ENCODE measurements at regions not wholly inside any gene's neighbourhood (a gene's known extent, or its start where the extent isn't known, plus 50 kb on each side); places are given as distances from the start of the nearest gene placed in this dataset.

GRCh38 chr1:221149111-221149510 is 269.9 kb downstream of the HLX start:
- DNase-seq (ENCODE audit: low spot score), result no peak
- H3K9me3 Mint-ChIP-seq (ENCODE audit: unreplicated experiment), result no peaks in the 10 kb centered on the region
- H3K36me3 Mint-ChIP-seq (ENCODE audit: low read depth, unreplicated experiment), result no peaks in the 10 kb centered on the region
- no peaks in the 10 kb centered on the region for H3K4me1 Mint-ChIP-seq (ENCODE audit: unreplicated experiment)
- peaks cover 4% of the 10 kb centered on the region for H3K27me3 Mint-ChIP-seq (ENCODE audit: unreplicated experiment)
- no peak overlapping the region for H3K4me3 Mint-ChIP-seq (ENCODE audit: unreplicated experiment)
- no peak overlapping the region for H3K27ac Mint-ChIP-seq (ENCODE audit: unreplicated experiment)
- no peak for TF ChIP-seq CTCF (IDR thresholded peaks at IDR 0.05; ENCODE audit: unreplicated experiment)

- Mint-ChIP-seq H3K4me3 (ENCODE audit: unreplicated experiment) (no peak overlapping the region), H3K4me1 (ENCODE audit: unreplicated experiment) (no peaks in the 10 kb centered on the region)
- no peak for TF ChIP-seq CTCF (IDR thresholded peaks at IDR 0.05; ENCODE audit: unreplicated experiment)
These were observed 270.4 kb downstream of the HLX start for GRCh38 chr1:221149555-221150075.

GRCh38 chr1:221150996-221151395 is 271.8 kb downstream of the HLX start:
- no peaks in the 10 kb centered on the region for H3K36me3 Mint-ChIP-seq (ENCODE audit: low read depth, unreplicated experiment)
- H3K4me3 Mint-ChIP-seq (ENCODE audit: unreplicated experiment), result no peak overlapping the region
- no peaks in the 10 kb centered on the region for H3K9me3 Mint-ChIP-seq (ENCODE audit: unreplicated experiment)
- no peak for TF ChIP-seq CTCF (IDR thresholded peaks at IDR 0.05; ENCODE audit: unreplicated experiment)
- H3K27ac Mint-ChIP-seq (ENCODE audit: unreplicated experiment), result no peak overlapping the region
- peaks cover 2% of the 10 kb centered on the region for H3K27me3 Mint-ChIP-seq (ENCODE audit: unreplicated experiment)
- no peak for DNase-seq (ENCODE audit: low spot score)
- H3K4me1 Mint-ChIP-seq (ENCODE audit: unreplicated experiment), result peaks cover 5% of the 10 kb centered on the region

More at GRCh38 chr1:221149555-221150075, 270.4 kb downstream of the HLX start:
- H3K27ac Mint-ChIP-seq (ENCODE audit: unreplicated experiment), result no peak overlapping the region
- H3K27me3 Mint-ChIP-seq (ENCODE audit: unreplicated experiment), result peaks cover 4% of the 10 kb centered on the region
- DNase-seq (ENCODE audit: low spot score), result no peak
- H3K9me3 Mint-ChIP-seq (ENCODE audit: unreplicated experiment), result no peaks in the 10 kb centered on the region
- H3K36me3 Mint-ChIP-seq (ENCODE audit: low read depth, unreplicated experiment), result no peaks in the 10 kb centered on the region

GRCh38 chr1:221154932-221155331 is 275.7 kb downstream of the HLX start:
- Mint-ChIP-seq H3K27ac (ENCODE audit: unreplicated experiment) (no peak overlapping the region), H3K27me3 (ENCODE audit: unreplicated experiment) (no peaks in the 10 kb centered on the region), H3K4me3 (ENCODE audit: unreplicated experiment) (no peak overlapping the region), H3K9me3 (ENCODE audit: unreplicated experiment) (no peaks in the 10 kb centered on the region), H3K36me3 (ENCODE audit: low read depth, unreplicated experiment) (no peaks in the 10 kb centered on the region), H3K4me1 (ENCODE audit: unreplicated experiment) (peaks cover 5% of the 10 kb centered on the region)
- TF ChIP-seq CTCF (IDR thresholded peaks at IDR 0.05; ENCODE audit: unreplicated experiment), result no peak
- DNase-seq (ENCODE audit: low spot score), result no peak

GRCh38 chr1:221157026-221157761 is 278.0 kb downstream of the HLX start:
- peaks cover 15% of the 10 kb centered on the region for H3K4me1 Mint-ChIP-seq (ENCODE audit: unreplicated experiment)
- no peaks in the 10 kb centered on the region for H3K36me3 Mint-ChIP-seq (ENCODE audit: low read depth, unreplicated experiment)
- no peak overlapping the region for H3K4me3 Mint-ChIP-seq (ENCODE audit: unreplicated experiment)
- H3K27ac Mint-ChIP-seq (ENCODE audit: unreplicated experiment), result no peak overlapping the region
- no peaks in the 10 kb centered on the region for H3K27me3 Mint-ChIP-seq (ENCODE audit: unreplicated experiment)
- DNase-seq (ENCODE audit: low spot score), result no peak
- no peak for TF ChIP-seq CTCF (IDR thresholded peaks at IDR 0.05; ENCODE audit: unreplicated experiment)
- no peaks in the 10 kb centered on the region for H3K9me3 Mint-ChIP-seq (ENCODE audit: unreplicated experiment)

Data from endothelial cell (in vitro differentiated cells).